Erythroblast (primary cell): ENCODE measurements at regions not wholly inside any gene's neighbourhood (a gene's known extent, or its start where the extent isn't known, plus 50 kb on each side); places are given as distances from the start of the nearest gene placed in this dataset.
A peak's percentile ranks its signal among the peaks of the same experiment; 100 is the strongest.
"Not testable (repeated sequence)": the region's sequence is repeated elsewhere in the genome, so short reads cannot be mapped to it uniquely, and the experiment has no call there.

Experiments
- DNase-seq, 2 experiments: peaks; one replicate each; lab custom pipeline; 2025; lab: John Stamatoyannopoulos, UW
- GATA1 ChIP-seq: IDR thresholded peaks from 2 replicates; pipeline ENCODE4 v1.6.1; 2011; ENCODE audit warnings: low read depth, mild to moderate bottlenecking, control low read depth, low read length, moderate library complexity
- POLR2A ChIP-seq: IDR thresholded peaks from 2 replicates; pipeline ENCODE4 v1.6.1; 2011; ENCODE audit warnings: mild to moderate bottlenecking, low read length

DNA sequence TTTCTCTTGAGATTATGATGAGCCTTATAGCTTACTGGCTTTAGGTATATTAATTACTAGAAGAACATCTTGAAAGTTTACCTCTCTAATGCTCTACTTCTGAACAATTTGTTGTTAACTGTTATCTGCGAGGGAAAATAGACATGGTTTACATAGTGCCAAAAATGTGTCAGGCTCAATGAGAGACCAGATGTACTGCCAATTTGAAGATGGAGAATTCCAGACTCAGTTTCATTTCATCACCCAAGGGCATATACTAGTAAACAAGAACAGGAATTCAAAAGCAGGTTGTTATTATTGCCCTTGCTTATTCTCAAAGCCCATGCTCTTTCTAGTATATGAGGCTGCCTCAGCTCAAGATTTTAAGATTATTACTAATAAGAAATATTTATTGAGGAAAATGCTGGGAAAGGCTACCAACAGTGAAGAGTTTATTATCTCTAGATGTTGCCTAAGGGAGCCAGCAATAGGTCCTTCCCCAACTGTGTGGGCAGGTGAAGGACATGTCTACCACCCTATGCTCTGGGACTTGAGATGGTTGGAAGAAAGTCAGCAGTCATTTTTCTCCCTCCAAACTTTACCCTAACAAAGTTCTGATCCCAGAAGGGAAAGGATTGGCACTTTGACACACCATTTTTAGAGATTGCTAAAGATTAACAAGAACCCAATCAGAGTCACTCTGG, 792.7 kb downstream of the METTL4 start:
- DNase-seq, result no peak
- no peak for TF ChIP-seq GATA1
- TF ChIP-seq POLR2A, result no peak

DNA sequence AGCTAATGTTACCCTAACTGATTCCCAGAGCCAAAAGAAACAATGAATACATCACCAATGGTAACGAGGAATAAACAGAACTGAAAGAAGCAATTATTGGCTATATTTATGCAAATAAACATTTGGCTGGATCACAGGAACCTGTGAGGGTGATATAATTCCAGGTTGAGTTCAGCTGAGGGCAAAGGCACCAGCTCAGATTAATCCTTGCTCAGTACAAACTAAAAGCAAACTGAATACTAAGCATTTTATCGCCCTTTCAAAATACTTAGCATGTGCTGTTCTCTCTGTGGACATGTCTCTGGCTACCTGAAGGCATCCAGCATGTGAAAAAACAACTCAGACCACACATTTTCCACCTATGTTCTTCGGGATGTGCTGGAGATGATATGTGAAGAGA, 791.7 kb downstream of the METTL4 start:
- TF ChIP-seq GATA1 (no peak), POLR2A (no peak)
- DNase-seq, result no peak

DNA sequence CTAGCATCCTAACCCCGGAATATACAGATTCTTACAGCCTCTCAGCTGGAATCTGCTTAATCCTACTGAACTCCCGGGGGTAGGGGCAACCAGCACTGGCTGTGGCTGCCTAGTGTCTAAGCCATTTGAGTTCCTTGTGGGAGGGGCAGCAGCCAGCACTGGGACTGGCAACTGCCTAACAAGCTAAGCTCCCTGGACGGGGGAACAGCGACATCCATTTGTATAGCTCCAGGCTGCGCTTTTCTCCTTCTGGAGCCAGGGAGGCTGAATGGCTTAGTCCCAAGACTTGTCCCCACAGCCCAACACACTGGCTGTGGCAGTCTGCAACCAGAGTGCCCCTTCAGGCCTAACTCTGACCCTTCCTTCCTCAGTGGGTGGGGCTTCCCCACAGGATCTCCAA, 787.2 kb downstream of the METTL4 start:
- TF ChIP-seq GATA1, result no peak
- no peak for TF ChIP-seq POLR2A
- no peak for DNase-seq

DNA sequence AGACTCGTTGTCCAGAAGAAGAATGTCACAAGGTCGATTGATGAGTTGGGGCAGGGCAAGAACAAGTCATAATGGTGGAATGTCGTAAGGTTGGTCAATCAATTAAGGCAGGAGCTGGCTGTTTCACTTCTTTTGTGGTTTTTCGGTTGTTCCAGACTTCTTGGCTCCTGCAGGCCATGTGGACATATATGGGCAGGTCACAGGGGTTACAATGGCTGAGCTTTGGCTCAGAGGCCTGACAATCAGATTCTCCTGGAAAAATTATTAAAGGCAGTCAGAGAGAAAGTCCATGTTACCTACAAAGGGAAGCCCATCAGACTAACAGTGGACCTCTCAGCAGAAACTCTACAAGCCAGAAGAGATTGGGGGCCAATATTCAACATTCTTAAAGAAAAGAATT, 785.3 kb downstream of the METTL4 start:
- not testable (repeated sequence) for DNase-seq

DNA sequence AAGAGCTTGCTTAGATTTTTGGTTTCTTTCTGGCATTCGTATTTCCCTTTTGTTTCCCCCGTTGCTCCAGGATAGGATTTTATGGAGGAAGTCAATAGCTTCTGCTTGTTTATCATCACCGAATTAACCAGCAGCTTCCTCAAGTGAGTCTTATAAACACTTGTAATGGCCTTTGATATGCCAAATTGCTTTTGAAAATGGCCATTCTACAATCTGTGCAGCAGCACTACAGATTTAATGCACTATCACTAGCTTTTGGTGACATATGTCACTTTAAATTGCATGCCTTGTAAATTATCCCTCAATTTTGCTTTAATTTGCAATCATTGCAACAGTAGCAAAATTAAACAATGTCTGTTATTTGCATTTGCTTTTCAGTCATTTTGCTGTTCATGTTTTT, 774.7 kb downstream of the METTL4 start:
- DNase-seq, result no peak
- TF ChIP-seq POLR2A, result no peak
- no peak for TF ChIP-seq GATA1

DNA sequence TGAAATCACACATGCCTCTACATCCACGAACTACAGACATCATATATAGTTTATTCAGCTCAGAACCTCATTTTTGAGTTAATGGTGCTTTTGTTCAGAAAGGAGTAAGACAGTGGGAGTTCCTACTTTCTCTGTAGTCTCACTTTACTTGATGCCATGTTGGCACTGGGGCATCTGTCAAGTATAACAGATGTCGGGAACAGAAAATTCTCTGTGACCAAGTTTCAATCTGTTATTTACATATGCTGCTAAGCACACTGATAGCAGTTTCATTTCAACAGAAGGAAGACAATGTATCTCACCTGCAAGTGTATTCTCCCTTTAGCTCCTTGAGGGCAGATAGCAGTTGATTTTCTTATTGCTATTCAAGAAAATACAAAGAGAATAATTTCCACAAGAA, 774.1 kb downstream of the METTL4 start:
- TF ChIP-seq POLR2A (no peak), GATA1 (no peak)
- no peak for DNase-seq

DNA sequence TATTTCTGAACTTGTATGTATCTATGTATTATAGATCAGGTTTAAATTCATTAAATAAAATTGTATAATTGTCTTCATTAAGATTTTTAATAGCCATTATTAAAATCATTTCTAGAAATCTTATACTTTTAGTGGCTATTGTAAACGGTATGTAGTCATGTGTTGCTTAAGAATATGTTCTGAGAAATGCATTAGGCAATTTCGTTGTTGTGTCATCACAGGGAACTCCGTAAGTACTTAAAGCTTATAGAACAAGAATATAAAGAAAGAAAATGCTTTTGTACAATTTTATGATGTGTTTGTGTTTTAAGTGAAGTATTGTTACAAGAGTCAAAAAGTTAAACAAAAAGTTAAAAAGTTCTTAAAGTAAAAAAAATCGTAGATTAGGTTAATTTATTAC, 765.8 kb downstream of the METTL4 start:
- no peak for DNase-seq
- no peak for TF ChIP-seq POLR2A

DNA sequence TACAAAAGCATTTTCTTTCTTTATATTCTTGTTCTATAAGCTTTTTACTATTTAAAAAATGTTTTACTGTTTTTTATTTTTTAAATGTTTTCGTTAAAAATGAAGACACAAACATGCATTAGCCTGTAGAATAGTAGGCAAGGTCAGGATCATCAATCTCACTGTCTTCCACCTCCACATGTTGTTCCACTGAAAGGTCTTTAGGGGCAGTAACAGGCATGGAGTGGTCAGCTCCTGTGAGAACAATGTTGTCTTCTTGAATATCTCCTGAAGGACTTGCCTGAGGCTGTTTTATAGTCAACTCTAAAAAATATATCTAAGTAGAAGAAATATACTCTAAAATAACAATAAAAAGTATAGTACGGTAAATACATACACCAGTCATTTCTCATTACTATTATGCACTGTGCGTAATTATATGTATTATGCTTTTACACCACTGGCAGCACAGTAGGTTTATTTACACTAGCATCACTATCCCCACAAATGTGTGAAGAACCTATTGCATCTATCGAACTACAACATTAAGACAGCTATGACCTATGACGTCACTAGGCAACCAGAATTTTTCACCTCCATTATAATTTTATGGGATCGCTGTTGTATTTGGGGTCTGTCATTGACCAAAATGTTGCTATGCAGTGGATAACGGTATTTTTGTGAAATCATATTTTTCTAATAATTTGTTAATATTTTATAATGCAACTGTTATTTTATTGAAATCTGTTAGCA, 764.3 kb downstream of the METTL4 start:
- TF ChIP-seq POLR2A, result no peak
- TF ChIP-seq GATA1, result no peak
- no peak for DNase-seq

DNA sequence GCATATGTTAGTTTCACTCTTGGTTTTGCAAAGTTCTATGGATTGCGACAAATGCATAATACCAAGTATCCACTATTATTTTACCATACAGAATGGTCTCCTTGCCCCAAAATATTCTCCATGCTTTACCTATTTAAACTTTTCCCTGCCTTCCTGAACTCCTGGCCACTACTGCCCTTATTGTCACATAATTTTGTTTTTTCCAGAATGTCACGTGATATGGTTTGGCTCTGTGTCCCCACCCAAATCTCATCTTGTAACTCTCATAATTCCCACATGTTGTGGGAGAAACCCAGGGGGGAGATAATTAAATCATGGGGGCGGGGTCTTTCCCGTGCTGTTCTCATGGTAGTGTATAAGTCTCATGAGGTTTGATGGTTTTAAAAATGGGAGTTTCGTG, 760.0 kb downstream of the METTL4 start:
- TF ChIP-seq POLR2A, result no peak
- TF ChIP-seq GATA1, result no peak

DNA sequence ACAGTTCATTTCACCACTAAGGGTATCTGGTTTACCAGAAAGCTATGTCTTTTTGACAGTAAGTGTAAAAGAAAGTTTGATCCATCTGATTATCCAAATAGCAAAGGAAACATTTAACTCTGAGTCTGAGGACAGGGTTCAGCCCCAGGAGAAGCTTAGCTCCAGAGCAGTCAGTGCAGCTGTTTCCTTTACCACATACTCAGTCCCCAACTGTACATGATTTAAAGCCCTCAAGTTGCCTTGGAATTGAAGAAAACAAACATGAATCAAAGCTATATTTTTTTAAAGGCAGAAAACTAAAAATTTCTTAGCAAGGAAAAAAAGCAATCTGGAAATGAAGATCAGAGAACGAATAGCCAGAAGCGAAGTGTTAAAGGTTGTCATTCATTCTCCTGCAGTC, 746.0 kb downstream of the METTL4 start:
- no peak for TF ChIP-seq GATA1
- no peak for TF ChIP-seq POLR2A

More for the DNA sequence above, 760.0 kb downstream of the METTL4 start:
- DNase-seq, result no peak

DNA sequence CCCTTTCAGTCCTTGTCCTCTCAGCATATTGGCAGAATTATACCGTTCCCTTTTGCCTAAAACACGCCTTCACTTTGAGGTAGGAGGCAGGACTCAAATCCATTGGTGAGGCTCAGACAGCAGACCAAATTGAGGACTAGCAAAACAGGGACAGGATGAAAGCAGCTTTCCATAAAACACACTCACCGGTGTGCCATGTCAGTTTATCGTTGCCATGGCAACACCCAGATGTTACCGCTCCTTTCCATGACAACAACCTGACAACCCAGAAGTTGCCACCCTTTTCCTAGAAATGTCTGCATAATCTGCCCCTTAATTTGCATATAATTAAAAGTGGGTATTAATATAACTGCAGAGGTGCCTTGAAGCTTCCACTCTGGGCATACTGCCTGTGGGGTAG, 730.4 kb downstream of the METTL4 start:
- TF ChIP-seq GATA1, result no peak
- no peak for TF ChIP-seq POLR2A
- DNase-seq, result peak in 1 of 2 experiments; percentile 9

More for the DNA sequence above, 746.0 kb downstream of the METTL4 start:
- DNase-seq, result no peak

DNA sequence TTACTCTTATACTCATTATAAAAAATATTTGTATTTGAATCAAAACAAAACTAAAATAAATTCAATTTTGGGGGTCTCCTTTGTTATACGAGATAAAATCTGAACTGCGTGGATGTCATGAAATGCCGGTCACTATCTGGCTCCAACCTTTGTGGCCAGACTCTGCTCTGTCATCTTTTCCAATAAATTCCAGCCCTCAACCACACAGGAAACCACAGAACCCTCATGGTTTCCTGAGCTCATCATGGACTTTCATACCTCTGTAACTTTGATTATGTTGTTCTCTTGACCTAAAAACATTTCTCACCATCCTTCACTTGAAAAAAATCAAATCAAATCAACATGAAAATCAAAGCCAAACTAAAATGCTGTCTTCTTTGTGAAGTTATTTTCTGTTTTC, 724.7 kb downstream of the METTL4 start:
- no peak for DNase-seq
- TF ChIP-seq POLR2A, result no peak
- no peak for TF ChIP-seq GATA1

DNA sequence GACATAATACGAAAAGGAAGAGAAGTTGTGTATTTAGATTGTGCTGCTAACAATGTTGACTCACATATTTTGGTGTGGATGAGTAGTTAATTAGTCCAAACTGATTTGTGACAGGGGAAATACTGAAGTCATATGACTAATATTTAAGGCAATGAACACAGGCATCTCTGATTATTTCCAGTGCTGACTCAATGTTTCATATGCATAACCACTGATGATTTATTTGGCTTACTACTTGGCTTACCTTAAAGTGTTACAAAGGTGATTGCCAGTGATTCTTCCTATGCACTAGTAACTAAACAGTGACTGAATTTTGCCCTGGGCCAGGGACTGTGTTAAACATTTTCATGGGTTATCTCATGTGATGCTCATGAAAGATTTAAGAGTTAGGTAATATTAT, 722.6 kb downstream of the METTL4 start:
- TF ChIP-seq POLR2A, result no peak
- DNase-seq, result no peak

DNA sequence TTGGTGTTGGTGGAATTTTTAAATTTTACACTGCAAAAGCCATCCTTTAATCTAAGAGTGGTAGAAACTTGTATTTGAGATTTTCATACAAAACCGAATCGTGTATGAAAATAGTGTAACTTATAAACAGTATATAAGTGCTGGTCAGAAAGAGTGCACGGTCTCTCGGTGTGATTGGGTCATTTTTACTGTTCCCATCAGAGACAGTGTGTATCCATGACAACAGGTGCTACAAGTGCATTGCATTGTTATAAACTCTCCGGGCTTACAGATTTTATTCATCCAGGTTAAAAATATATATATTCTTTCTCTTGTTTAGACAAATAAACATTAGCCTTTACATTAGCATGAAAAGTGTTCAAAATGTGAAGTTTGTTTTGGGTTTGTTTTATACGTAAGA, 721.9 kb downstream of the METTL4 start:
- TF ChIP-seq POLR2A, result no peak
- TF ChIP-seq GATA1, result no peak

DNA sequence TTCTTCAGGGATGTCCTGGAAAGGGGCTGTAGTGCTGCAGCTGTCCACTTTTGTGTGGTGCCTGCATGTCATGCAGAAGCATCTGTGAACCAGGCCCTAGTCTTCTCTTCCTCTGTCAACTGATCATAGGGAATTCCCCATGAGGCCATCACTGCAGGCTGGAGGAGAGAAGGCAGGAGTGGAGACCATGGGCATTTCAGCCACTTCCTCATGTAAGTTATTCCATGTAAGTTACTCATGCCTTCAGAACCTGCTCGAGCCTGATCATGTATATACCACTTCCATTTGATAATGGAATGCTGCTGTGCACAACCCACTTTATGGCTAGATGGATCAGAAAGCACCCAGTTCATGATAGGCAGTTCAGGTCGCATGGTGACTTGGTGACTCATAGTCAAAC, 714.0 kb downstream of the METTL4 start:
- not testable (repeated sequence) for DNase-seq

More for the DNA sequence above, 721.9 kb downstream of the METTL4 start:
- no peak for DNase-seq
